NCI-H146 treated with DMSO at 0.1 percent for 48 hours (cell line): ENCODE measurements at regions not wholly inside any gene's neighbourhood (a gene's known extent, or its start where the extent isn't known, plus 50 kb on each side); places are given as distances from the start of the nearest gene placed in this dataset.

Experiments used
- DNase-seq: peaks from one replicate; lab custom pipeline; 2025; ENCODE audit not compliant: unreplicated experiment; lab: John Stamatoyannopoulos, UW

DNA sequence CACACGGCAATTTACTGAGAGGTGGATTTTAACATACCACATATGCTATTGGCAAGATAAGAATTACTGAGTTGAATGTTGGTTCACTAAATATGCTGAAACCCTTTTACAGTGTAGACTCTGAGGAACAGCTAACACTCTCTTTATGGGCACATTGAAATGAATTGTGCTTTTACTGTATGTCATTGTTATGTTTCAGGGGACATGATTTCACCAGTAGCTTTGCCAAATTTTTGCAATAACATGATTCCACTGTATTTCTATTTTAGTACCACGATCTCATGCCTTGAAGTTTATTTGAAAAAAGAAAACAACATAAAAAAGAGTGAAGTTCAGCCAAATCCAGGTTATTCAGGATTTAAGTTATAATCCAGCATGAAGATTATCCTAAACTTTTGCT, 188.5 kb downstream of the HLX start:
- no peak for DNase-seq

DNA sequence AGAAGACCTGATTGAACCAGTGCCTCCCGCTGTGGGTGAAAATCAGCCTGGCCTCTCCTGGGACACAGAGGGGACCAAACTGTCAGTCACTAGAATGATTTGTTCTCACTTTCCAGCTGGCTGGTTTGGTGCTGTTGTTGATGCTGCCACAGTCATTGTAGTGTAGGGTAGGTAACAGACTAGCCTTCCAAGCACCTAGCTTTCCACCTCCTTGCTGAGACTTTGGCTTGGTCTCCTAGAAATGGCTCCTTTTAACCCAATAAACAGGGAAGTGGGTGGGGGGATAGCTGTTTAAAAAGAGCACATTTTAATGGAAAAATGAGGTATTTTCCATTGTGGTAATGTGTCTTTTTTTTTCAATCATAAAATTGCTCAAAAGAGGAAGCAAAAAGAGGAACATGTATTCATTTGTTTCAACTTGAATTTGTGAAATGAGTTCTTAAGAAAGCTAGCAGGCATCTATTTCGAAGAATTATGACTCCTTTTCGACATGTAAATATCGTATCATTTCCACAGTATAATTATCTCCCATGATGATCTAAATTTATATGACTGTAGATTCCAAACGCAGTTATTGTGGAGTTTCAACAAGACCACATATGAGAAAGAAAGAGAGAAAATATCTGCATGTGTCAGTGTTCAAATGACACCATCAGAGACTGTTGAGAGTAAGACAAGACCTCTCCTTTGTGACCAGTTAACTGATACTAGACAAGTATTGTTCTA, 190.1 kb downstream of the HLX start:
- no peak for DNase-seq

DNA sequence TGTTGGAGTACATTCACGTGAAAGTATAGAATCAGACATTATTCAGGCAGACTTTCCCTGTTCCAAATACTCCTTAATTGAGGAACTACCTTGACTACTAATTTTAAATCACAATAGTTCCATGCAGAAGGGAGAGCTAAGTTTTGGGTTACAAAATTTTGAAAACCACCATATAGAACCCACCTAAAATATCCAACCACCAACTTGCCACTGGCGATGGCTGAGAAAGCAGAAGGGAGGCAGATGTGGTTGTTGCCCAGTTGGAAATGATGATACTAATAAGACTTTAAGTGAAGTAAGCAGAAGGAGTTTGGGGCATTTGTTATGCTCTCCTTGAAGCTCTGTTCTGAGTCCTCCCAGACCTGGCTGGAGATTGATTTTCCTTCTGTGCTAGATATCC, 190.7 kb downstream of the HLX start:
- no peak for DNase-seq

DNA sequence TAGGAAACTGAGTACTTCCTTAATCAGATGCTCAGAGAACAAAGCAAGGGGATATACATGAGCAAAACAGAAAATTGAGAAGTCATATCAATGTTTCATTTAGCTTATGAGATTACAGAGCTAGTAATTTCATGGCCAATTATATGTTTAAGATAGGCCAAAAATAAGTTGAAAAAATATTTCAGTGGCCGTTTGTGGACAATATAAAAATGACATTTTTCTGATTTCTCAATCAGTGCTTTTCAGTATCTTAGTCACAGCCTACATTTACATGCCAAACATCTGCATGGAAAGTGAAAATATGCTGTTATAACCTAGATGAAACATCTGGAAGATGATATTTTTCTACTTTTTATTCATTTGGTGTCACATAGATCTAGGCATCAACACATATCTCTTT, 192.5 kb downstream of the HLX start:
- no peak for DNase-seq

DNA sequence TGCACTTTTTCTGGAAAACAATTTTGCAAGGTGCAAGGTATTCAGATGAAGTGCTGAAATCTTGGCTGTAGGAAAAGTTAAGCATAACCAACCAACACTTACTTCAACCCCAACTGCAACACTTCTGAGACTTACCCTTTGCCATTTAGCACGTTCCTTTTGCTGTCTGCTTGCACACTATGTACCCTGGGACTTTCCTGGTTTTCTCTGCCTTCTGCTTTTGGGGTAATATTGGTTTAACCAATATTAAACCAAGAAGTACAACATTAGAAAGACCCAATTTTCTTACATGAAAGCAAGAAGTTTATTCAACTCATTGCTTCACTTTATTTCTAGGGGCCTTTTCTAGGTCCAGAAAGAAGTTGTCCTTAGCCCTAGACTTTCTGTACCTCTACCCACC, 193.0 kb downstream of the HLX start:
- no peak for DNase-seq

DNA sequence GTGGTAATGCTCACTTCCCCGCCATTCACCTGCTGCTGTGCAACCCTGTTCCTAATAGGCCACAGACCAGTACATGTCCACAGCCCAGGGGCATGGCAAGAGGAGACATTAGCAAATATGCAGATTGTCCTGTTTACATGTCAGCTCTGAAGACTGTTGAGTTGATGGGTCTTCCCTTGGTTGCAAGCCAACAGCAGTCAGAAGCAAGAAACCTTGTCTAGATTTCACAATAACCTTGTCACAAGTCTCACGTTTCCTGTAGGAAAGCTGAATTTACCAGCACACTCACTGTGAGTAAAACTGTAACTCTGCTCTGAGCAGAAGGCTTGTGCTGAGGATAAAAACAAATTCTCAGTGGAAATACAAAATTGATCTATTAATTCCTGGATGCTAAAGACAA, 195.1 kb downstream of the HLX start:
- DNase-seq = no peak

DNA sequence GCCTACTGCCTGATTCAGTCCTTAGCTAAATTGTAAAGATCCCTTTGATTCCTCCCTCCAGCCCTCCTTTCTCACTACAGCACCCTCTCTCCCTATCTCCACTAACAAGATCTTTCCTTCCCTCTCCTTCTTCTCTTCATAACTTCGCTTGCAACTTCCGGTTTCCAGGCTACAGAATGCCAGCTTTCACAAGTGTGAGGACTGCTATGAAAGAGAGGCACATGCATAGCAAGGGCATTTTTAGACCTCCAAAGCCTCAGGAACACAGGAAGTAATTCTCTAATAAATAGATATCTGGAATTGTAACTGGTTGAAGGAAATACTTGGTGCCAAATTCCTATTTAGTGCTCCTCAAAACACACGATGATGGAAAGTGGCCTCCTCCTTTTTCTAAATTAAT, 196.7 kb downstream of the HLX start:
- DNase-seq = no peak

DNA sequence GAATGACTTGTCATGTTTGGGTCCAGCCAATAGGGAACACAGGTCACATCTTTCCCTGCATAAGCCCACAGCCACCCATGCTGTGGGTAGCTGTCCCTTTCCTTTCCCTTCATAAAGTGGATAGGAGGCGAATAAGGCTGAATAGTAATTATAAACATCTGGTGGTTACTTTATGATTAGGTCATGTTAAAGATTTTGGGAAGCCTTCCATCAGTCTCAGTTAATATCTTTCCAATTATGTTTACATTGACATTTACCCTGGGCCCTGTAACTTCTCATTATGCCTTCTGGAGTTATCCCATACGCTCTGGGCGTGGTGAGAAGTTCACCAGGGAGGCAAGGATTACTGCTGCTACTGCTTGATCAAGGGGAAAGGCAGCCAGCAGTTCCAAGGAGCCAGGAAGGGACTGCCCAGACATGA, 197.2 kb downstream of the HLX start:
- no peak for DNase-seq

DNA sequence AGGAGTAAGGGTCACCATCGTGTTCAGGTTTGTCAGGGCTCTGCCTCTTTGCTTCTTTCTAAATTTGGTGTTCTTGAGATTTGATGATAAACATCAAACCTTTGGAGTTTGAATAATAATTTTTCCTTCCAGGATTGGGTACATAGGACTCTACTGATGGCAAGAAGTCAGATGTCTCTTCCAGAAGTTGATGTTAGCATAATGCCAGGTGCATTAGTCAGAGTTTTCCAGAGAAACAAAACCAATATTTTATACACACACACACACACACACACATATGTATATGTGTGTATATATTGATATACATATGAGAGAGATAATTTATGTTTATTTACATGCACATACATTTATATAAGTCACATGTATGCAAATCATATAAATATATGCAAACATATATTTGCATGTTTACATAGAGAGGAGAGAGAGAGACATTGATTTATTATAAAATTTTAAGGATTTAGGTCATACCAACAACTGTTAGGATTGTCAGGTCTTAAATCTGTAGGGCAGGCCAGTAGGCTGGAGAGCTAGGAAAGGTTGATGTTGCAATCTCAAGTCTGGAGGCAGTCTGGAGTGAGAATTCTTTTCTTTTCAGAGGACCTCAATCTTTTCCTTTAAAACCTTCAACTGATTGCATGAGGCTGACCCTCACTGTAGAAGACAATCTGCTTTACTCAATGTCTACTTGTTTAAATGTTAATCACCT, 199.2 kb downstream of the HLX start:
- no peak for DNase-seq

DNA sequence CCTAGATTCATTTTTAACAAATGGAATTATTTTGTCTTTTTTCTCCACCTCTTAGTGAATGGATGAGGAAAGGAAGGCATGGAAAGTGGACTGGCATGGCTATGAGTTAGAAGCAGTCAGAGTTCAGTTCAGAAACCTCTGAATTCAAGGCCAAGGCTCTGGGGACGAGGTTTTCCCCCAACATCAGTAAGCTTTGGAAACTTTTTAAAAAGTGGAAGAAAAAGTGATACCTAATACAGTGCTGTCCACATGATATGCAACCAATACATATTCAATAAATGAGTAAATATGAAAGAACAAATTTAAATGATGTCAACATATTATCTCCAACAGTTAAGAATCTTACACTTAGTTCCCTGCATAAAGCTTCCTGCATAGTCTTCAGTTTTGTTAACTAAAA, 204.7 kb downstream of the HLX start:
- no peak for DNase-seq

DNA sequence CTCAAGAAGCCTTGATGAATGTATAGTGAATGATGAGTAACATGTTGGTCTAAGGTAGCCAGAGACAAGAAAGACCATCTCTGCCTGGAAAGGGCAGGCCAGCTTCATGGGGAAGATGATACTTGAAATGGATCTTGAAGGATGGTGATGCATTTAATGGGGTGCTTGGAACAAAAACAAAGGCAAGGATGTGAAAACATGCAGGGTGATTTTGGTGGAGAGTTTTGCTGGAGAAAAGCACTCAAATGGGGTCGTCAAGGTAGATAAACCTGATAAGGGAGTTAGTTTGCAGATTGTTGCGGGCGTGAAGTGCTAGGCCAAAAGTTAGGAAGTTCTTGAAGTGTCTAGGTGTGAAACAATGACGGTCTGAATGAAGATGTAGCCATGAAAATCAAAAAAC, 205.4 kb downstream of the HLX start:
- DNase-seq = no peak

DNA sequence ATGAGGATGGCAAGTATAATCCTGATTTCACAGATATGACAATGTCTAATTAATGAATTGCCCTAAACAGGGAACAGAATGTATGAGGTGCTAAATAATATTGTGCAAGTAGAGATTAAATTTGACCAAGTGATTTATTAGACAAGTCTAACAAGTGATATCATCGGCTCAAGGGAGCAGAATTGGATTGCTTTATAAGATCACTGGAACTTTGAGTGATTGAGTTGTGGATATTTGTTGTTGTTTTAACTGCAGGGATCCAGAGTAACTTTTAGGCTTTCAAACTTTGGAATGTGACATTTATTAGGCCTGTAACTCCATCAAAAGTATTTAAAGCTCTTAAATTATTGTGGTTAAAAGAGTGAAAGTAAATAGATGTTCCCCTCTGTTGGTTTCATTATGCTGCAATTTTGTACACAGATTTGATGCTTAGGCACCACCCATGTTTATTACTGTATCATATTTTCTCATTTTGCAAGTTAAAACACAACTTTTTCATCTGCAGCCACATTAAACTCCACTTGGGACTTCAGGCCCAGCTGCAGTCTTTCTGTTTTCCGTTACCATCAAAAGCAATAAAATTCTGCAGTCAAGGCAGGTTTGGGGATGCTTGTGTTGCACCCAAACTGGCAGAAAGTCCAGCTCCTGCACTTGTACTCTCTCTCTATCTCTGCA, 206.6 kb downstream of the HLX start:
- DNase-seq = no peak

DNA sequence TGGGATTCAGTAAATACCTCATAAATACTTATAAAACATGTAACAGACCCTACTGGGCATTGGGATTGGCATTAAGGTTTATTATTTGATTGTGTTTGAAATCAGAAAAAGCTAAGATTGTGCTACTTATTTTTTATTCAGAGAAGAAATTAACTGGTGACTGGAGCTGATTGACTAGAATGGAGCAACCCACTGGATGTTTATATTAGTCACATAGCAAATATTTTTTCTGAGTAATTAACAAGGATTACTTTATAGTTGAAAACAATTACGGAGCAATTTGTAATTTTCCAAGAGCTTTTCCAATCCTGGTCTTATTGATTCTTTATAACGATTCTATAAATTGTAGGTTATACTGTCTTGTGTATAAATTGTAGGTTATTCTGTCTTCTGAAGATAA, 208.7 kb downstream of the HLX start:
- DNase-seq = no peak

DNA sequence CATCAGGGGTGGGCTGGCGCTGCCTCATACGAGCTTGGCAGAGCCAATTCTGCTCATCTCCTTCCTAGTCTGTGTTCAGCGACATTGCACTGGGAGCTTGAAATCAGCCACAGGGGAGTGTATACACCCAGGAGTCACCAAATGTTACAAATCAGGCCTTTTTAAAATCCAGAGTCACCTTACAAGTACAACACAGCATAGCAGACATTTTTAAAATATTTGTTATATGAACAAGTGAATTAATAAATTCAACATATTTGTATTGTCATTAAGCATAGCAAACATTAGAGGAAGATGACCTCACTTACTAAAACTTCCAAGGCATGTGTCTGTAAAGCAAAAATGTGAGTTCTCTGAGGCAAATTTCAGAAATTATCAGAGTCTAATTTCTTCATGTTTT, 210.0 kb downstream of the HLX start:
- no peak for DNase-seq

DNA sequence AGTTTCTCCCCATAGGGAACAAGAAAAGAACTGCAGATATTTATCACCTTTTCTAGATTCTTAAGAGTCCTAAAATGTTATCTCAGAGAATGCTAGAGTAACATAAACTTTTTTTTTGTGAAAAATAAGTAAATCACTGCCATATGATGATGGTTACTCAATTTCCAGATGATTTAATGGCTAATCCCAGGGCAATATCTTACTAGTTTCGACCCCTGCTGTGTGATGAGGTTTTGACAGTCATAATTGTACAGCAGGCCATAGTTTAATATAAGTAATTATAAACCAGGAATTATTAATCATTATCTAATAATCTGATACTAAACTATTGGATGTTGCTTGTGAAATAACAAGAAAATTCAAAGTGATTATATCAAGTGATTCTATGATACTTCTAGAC, 210.6 kb downstream of the HLX start:
- no peak for DNase-seq

DNA sequence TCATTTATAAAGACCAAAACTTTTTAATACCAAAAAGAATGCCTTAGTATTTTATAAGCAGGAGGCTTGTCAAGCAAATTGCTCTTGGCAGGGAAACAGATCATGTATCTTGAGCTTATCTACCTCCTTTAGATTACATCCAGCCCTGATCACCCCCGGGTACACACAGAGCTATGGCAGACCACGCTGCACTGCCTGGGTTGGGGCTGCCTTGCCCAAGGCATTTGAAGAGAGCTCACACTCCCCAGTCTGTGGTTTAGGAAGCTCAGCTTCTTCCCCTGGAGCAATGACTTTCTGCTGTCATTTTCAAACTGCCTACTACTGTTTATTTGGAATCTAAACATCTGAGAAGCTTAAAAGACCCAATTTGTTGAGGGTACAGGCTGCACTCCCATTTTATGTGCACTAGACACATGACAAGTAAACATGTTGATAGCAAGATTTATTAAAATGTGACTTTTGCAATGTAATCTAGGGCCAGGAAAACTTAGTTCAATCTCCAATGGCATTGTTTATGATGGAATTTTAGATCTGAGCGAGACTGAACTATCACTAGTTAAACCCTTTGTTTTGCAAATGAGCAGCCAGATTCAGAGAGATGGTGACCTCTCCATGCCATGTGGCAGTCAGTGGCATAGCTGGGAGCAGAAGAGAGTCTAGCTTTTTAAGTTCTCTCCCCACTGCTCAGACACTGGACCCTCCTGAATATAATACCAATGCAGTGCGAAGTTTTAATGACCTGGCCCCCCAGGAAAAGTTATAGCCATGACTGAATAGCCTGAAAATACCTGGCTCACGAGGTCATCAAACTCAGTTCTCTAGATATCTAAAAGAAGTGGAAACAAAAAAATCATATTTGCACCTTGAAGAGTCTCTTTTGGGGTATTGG, 214.9 kb downstream of the HLX start:
- DNase-seq = no peak

DNA sequence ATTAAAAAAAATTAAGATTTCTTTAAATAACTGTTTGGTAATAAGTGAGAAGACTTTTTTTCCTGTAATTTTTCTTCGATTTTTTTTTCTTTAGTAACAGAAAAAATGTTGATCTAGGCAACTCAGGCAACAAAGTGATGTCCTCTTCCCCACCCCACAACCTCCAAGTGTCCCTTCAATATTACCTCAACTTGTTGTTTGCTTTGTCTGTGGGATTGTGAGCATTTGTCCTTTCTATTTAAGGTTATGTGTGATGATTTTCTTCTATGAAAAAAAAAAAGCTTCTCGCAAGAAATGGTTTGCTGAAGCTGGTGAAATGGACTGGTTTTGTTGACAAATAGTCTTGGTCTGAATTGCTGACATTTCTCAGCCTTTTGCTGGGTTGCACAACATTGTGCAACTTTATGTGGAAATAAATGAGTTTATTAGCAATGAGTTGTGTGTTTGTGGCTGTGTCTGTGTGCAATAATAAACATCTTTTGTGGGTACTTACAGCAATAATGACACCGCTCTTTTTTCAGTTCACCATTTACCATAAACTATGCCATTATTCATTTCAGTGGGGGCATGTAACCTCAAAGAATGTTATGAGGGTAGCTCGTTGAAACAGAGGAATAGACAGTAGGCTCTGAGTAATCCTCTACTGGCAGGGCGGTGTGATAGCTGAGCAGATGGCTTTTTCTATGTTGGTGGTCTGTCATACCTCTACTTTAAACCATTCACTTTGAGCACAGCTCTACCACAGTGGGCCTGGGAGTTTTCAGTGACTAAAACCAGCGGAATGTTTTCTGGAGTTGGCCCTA, 218.4 kb downstream of the HLX start:
- no peak for DNase-seq

DNA sequence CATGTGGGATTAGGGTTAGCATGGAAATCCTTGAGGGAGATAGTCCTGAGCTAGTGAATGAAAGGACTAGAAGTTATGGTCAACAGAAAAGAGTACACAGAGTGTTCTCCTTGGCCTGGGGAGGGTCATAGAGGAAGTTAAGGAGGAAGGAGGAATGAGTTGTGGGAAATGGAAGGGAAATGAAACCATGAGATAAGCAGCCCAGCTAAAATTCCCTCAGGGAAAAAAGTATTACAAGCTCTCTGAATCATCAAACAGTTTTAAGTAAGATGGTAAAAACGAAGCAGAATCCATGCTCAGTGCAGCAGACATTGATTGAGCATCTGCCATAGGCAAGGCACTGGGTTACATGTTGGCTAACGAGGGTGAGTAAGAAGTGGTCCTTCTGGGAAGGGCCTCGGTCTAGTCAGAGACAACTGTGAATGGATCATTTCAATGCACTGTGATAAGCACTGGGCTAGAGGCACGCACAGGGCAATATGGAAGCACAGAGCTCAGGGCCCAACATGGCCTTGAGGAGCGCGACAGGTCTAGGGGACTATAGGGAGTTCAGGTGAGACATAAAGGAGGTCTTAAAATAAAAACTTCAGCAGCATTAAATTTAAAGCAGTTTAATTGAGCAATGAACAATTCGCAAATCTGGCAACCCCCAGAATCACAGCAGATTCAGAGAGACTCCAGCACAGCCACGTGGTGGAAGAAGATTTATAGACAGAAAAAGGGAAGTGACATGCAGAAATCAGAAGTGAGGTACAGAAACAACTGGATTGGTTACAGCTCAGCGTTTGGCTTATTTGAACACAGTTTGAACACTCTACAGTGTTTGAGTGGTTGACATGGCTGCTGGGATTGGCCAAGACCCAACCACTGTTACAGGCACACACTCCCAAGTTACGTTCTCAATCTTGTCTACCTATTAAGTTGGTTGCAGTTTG, 219.5 kb downstream of the HLX start:
- no peak for DNase-seq
